ENCODE measurements at regions not wholly inside any gene's neighbourhood (a gene's known extent, or its start where the extent isn't known, plus 50 kb on each side); places are given as distances from the start of the nearest gene placed in this dataset.

GRCh38 chr4:42252315-42252714 lies 99.9 kb upstream of the BEND4 start:
- TF ChIP-seq CTCF (conservative IDR thresholded peaks at IDR 0.05): no peak
- no peak for TF ChIP-seq EZH2 (IDR thresholded peaks at IDR 0.05; ENCODE audit: low read depth)
